CD14-positive monocyte (primary cell): ENCODE measurements at regions not wholly inside any gene's neighbourhood (a gene's known extent, or its start where the extent isn't known, plus 50 kb on each side); places are given as distances from the start of the nearest gene placed in this dataset.

Source experiments
- DNase-seq, 3 donors: peaks; one replicate each; pipeline ENCODE4 v3.0.0-alpha.2; 2011 to 2022
- H2AFZ ChIP-seq: 2 replicates; pipeline ENCODE4 v1.6.0; 2012; ENCODE audit warnings: mild to moderate bottlenecking, low read depth, low read length, inconsistent platforms; ENCODE audit not compliant: insufficient read depth, poor library complexity, severe bottlenecking
- H3K27ac ChIP-seq, 2 donors: 1 replicate in 1 of 2; 2 replicates in 1 of 2; pipeline ENCODE4 v1.5.1; 2012 to 2013; ENCODE audit warnings: low read length in 2 of 2, control low read depth in 1 of 2, inconsistent platforms in 1 of 2, low read depth in 1 of 2, mild to moderate bottlenecking in 1 of 2
- H3K27me3 ChIP-seq, 2 donors: one replicate each; pipeline versions ENCODE4 v1.6.0 to v1.6.1; 2011 to 2013; ENCODE audit warnings: low read length in 2 of 2; ENCODE audit not compliant: control insufficient read depth in 2 of 2, insufficient read depth in 2 of 2
- H3K36me3 ChIP-seq, 2 donors: replicated peaks in 1 of 2; 1 replicate in 1 of 2; 2 replicates in 1 of 2; pipeline versions ENCODE4 v1.5.1 to v1.6.1; 2012 to 2013; ENCODE audit warnings: low read length in 2 of 2, control low read depth in 1 of 2, inconsistent platforms in 1 of 2, mild to moderate bottlenecking in 1 of 2; ENCODE audit not compliant: insufficient read depth in 2 of 2, control insufficient read depth in 1 of 2
- H3K4me1 ChIP-seq, 2 donors: 1 replicate in 1 of 2; 2 replicates in 1 of 2; pipeline versions ENCODE4 v1.5.1 to v1.6.1; 2012 to 2013; ENCODE audit warnings: low read length in 2 of 2, control low read depth in 1 of 2, inconsistent platforms in 1 of 2, mild to moderate bottlenecking in 1 of 2, moderate library complexity in 1 of 2; ENCODE audit not compliant: insufficient read depth in 2 of 2, control insufficient read depth in 1 of 2
- H3K4me2 ChIP-seq: replicated peaks from 2 replicates; pipeline ENCODE3; 2012; ENCODE audit warnings: low read length, moderate library complexity, mild to moderate bottlenecking; ENCODE audit not compliant: poor library complexity, severe bottlenecking; ENCODE audit errors: extremely low read depth
- H3K4me3 ChIP-seq, 3 experiments: fragments of 200-600 bp in 1 of 3; sonication (generic) in 1 of 3; replicated peaks in 1 of 3; 1 replicate in 2 of 3; 2 replicates in 1 of 3; pipeline ENCODE4 v1.5.1; 2011 to 2013; ENCODE audit warnings: low read length in 3 of 3, mild to moderate bottlenecking in 3 of 3, control low read depth in 2 of 3, low read depth in 2 of 3, inconsistent platforms in 1 of 3, moderate library complexity in 1 of 3
- H3K79me2 ChIP-seq: 2 replicates; pipeline ENCODE4 v1.6.0; 2012; ENCODE audit warnings: mild to moderate bottlenecking, control low read depth, inconsistent platforms, low read length, moderate library complexity; ENCODE audit not compliant: insufficient read depth
- H3K9ac ChIP-seq: 2 replicates; pipeline ENCODE4 v1.6.0; 2017; ENCODE audit warnings: low read length, mild to moderate bottlenecking; ENCODE audit not compliant: insufficient read depth, poor library complexity, severe bottlenecking
- H3K9me3 ChIP-seq, 2 donors: replicated peaks in 1 of 2; 1 replicate in 1 of 2; 2 replicates in 1 of 2; pipeline versions ENCODE4 v1.5.1 to v1.6.1; 2012 to 2013; ENCODE audit warnings: low read length in 2 of 2, control low read depth in 1 of 2; ENCODE audit not compliant: control insufficient read depth in 1 of 2, insufficient read depth in 1 of 2
- H4K20me1 ChIP-seq: 2 replicates; pipeline ENCODE4 v1.6.0; 2012; ENCODE audit warnings: mild to moderate bottlenecking, low read length, control low read depth, moderate library complexity; ENCODE audit not compliant: insufficient read depth
- H3K27ac Mint-ChIP-seq, 7 donors: one replicate each; pipeline ENCODE4 v1.8.0; 2020; ENCODE audit warnings: mild to moderate bottlenecking in 7 of 7, mixed read lengths in 7 of 7, moderate library complexity in 6 of 7, inconsistent platforms in 2 of 7
- H3K27me3 Mint-ChIP-seq, 3 donors: one replicate each; pipeline ENCODE4 v1.8.0; 2021 to 2022; ENCODE audit warnings: low read depth in 3 of 3, mild to moderate bottlenecking in 3 of 3, mixed read lengths in 3 of 3, moderate library complexity in 3 of 3, inconsistent platforms in 1 of 3
- H3K36me3 Mint-ChIP-seq, 2 donors: one replicate each; pipeline ENCODE4 v1.8.0; 2020; ENCODE audit warnings: mixed read lengths in 2 of 2, inconsistent platforms in 1 of 2, mild to moderate bottlenecking in 1 of 2
- H3K4me1 Mint-ChIP-seq: one replicate; pipeline ENCODE4 v1.8.0; 2020; ENCODE audit warnings: mild to moderate bottlenecking, mixed read lengths
- H3K4me3 Mint-ChIP-seq, 2 donors: one replicate each; pipeline ENCODE4 v1.8.0; 2020; ENCODE audit warnings: mild to moderate bottlenecking in 2 of 2, mixed read lengths in 2 of 2, moderate library complexity in 1 of 2
- H3K9me3 Mint-ChIP-seq, 7 donors: one replicate each; pipeline ENCODE4 v1.8.0; 2020 to 2022; ENCODE audit warnings: mixed read lengths in 7 of 7, mild to moderate bottlenecking in 6 of 7, moderate library complexity in 6 of 7, inconsistent platforms in 2 of 7
- CTCF ChIP-seq: fragments of 200-600 bp; IDR thresholded peaks from one replicate; pipeline ENCODE4 v1.8.0; 2022; ENCODE audit warnings: antibody characterized with exemption, mild to moderate bottlenecking
- WGBS: methylation state at CpG from one replicate; pipeline ENCODE4 v1.1.5; 2013; ENCODE audit warnings: missing lambda C conversion rate; ENCODE audit not compliant: insufficient coverage; 5-methylcytosine and 5-hydroxymethylcytosine counted together
- intact Hi-C, 2 donors: fragments of 100-400 bp; cut with micrococcal nuclease; formaldehyde crosslinking; loops; one replicate each; pipeline versions ENCODE4 v1.15.0 to v1.15.1; 2023

GRCh38 chr13:55566334-55566733, 1574.4 kb upstream of the PRR20A start:
- H3K9me3 ChIP-seq: no peaks in the 10 kb centered on the region
- Mint-ChIP-seq H3K4me3 (no peak overlapping the region), H3K9me3 (peaks cover 0 to 1% (median 0%) of the 10 kb centered on the region in 7 donors), H3K27me3 (no peaks in the 10 kb centered on the region), H3K36me3 (no peaks in the 10 kb centered on the region), H3K27ac (no peak overlapping the region), H3K4me1 (no peaks in the 10 kb centered on the region)
- H2AFZ ChIP-seq: no peak overlapping the region
- no peaks in the 10 kb centered on the region for H3K27me3 ChIP-seq
- WGBS: no CpG with 5 or more reads among the region's 2 CpGs
- H3K27ac ChIP-seq: no peak overlapping the region
- H3K79me2 ChIP-seq: no peaks in the 10 kb centered on the region
- no peaks in the 10 kb centered on the region for H4K20me1 ChIP-seq
- H3K4me2 ChIP-seq: no peak overlapping the region
- intact Hi-C loops: no loop called here
- no peaks in the 10 kb centered on the region for H3K36me3 ChIP-seq
- DNase-seq: no peak
- TF ChIP-seq CTCF: no peak
- no peak overlapping the region for H3K4me3 ChIP-seq
- no peak overlapping the region for H3K9ac ChIP-seq
- no peaks in the 10 kb centered on the region for H3K4me1 ChIP-seq

GRCh38 chr13:55566779-55567178, 1573.9 kb upstream of the PRR20A start:
- no peak overlapping the region for H3K4me2 ChIP-seq
- H3K4me1 ChIP-seq: no peaks in the 10 kb centered on the region
- Mint-ChIP-seq H3K4me3 (no peak overlapping the region), H3K36me3 (no peaks in the 10 kb centered on the region), H3K27ac (no peak overlapping the region), H3K4me1 (no peaks in the 10 kb centered on the region), H3K27me3 (no peaks in the 10 kb centered on the region), H3K9me3 (peaks cover 0 to 1% (median 0%) of the 10 kb centered on the region in 7 donors)
- H3K9me3 ChIP-seq: no peaks in the 10 kb centered on the region
- no peak for TF ChIP-seq CTCF
- no peak overlapping the region for H3K9ac ChIP-seq
- no peaks in the 10 kb centered on the region for H4K20me1 ChIP-seq
- no peak overlapping the region for H2AFZ ChIP-seq
- intact Hi-C loops: no loop called here
- H3K4me3 ChIP-seq: no peak overlapping the region
- H3K27me3 ChIP-seq: no peaks in the 10 kb centered on the region
- no peaks in the 10 kb centered on the region for H3K79me2 ChIP-seq
- H3K36me3 ChIP-seq: no peaks in the 10 kb centered on the region
- WGBS: 94% methylated on average over 2 of the region's 3 CpGs
- DNase-seq: no peak
- no peak overlapping the region for H3K27ac ChIP-seq
